GM12873 (cell line): ENCODE measurements at regions not wholly inside any gene's neighbourhood (a gene's known extent, or its start where the extent isn't known, plus 50 kb on each side); places are given as distances from the start of the nearest gene placed in this dataset.

Source experiments
- TF ChIP-seq, protein P1 (sequence below): IDR thresholded peaks from 2 replicates; pipeline ENCODE4 v1.5.1; 2012; ENCODE audit warnings: low read depth, mild to moderate bottlenecking, moderate library complexity, low read length, control low read depth; ENCODE audit not compliant: insufficient read depth; ENCODE audit errors: missing control alignments

DNA sequence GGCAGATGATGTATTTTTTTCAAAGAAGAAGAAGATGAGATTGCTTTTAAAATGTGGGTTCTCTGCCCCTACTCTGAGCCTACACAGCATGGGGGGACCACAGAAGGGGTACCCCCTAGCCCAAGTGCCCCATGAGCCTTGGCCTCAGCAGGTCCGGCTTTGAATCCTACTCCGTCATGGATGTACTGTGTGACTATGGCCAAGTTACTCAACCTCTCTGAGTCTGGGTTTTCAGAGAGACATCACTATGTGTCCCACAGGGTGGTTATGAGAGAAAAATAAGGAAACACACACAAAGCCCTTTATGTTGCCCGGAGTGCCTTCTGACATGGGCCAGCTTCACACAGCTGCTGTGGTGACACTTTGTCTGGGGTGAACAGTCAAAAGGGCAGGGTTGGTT is 92.0 kb downstream of the KCTD15 start:
- TF ChIP-seq, protein P1, sequence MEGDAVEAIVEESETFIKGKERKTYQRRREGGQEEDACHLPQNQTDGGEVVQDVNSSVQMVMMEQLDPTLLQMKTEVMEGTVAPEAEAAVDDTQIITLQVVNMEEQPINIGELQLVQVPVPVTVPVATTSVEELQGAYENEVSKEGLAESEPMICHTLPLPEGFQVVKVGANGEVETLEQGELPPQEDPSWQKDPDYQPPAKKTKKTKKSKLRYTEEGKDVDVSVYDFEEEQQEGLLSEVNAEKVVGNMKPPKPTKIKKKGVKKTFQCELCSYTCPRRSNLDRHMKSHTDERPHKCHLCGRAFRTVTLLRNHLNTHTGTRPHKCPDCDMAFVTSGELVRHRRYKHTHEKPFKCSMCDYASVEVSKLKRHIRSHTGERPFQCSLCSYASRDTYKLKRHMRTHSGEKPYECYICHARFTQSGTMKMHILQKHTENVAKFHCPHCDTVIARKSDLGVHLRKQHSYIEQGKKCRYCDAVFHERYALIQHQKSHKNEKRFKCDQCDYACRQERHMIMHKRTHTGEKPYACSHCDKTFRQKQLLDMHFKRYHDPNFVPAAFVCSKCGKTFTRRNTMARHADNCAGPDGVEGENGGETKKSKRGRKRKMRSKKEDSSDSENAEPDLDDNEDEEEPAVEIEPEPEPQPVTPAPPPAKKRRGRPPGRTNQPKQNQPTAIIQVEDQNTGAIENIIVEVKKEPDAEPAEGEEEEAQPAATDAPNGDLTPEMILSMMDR, result no peak

DNA sequence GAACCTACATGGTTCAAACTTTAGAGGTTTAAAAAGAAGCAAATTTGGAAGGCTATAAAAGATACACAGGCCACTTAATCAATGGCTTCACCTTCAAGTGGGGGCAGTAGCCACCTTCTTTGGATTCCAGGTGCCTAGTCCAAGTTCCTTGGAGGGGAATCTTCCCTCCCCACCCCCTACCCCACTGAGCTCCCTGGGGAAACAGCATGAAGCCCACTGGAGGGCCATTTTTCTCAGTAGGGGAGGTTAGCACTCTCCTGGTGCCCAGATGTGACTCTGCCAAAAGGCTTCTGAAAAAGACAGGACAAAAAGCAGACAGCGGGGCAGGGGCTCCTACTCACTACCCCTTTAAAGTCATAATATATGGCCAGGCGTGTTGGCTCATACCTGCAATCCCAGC is 93.9 kb downstream of the KCTD15 start:
- TF ChIP-seq, protein P1, result no peak

DNA sequence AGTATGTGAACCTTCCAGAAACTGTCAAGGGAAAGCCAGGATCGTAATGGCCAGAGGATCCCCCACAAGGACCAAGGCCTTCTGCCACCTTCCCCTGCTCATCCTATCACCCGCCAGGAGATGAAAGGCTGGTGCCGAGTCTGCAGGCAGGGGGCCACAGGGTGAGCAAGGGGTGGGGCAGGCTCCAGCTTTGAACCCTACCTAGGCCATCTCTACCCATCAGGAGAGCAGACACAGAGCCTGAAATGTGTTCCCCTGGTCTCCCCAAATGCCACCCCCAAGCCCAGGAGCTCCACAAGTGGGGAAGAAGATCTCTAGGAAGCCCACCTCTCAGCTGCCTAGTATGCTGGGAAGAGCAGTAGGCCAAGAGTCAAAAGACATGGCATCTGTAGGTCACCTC is 95.1 kb downstream of the KCTD15 start:
- TF ChIP-seq, protein P1, result no peak

DNA sequence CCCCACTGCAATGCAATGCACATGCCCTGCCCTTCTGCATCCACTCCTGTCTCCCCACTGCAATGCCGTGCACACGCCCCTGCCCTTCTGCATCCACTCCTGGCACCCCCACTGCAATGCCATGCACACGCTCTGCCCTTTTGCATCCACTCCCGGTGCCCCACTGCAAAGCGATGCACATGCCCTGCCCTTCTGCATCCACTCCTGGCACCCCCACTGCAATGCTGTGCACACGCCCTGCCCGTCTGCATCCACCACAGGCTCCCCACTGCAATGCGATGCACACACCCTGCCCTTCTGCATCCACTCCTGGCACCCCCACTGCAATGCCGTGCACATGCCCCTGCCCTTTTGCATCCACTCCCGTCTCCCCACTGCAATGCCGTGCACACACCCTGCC is 98.1 kb downstream of the KCTD15 start:
- TF ChIP-seq, protein P1, result no peak

DNA sequence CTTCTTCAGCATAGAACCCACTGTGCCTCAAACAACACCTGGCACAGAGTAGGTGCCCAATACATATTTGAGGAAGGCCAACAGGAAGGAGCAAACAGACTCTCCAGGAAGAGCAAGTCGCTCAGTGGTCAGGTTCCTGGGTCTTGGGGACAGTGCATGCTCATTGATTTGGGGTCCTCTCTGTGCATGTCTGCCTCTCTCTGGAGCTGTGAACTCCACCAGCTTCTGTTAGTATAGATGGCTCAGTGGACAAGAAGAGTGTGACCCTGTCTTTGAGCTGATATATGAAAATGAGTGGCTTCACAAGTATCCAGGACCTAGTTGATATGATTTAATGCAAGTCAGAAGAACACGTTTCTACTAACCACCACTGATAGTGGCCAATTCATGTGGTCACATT is 98.7 kb downstream of the KCTD15 start:
- TF ChIP-seq, protein P1, result no peak

DNA sequence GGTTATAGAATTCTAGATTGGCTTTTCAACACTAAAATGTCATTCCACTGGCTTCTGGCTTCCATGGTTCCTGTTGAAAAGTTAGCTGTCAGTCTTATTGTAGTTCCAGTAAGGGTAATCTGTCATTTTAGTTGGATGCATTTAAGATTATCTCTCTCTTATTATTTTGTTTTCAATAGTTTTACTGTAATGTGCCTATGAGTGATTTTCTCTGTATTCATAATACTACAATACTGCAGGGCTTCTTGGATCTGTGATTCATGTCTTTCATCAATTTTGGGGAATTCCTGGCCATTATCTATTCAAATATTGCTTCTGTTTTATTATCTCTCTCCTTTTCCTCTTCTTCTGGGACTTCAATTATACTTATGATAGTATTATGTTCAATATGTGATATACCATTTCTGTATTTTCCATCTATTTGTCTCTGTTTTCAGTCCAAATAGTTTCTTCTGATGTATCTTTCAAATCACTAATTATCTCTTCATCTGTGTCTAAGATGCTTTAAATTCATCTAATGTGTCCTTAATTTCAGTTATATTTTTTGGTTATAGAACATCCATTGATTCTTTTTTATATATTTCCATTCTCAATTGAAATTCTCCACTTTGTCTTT is 101.5 kb downstream of the KCTD15 start:
- TF ChIP-seq, protein P1, result no peak

DNA sequence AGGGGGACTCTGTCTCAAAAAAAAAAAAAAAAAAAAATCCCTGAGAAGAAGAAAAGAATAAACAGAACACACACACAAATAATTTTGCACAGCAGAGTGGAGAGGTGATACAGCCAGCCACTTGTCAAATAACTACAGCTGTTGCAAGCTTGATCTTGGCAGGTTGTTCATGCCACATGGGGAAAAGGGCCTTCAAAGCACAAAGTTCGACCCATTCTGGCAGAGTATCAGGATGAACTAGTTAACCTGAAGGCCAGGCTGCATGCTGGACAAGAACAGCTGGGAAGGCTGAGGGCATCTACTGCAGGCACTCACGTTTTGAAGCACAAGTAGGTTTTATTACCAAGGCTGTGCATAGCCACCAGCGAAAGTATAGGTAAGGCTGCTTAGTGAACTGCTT is 104.1 kb downstream of the KCTD15 start:
- TF ChIP-seq, protein P1, result no peak
